Activated CD8-positive, alpha-beta memory T cell treated with anti-CD3 and anti-CD28 coated beads for 1 hour (primary cell): ENCODE measurements at regions not wholly inside any gene's neighbourhood (a gene's known extent, or its start where the extent isn't known, plus 50 kb on each side); places are given as distances from the start of the nearest gene placed in this dataset.
A peak's percentile ranks its signal among the peaks of the same experiment; 100 is the strongest.

ENCODE experiments used
- DNase-seq, 2 donors: peaks; one replicate each; pipeline ENCODE4 v3.0.0-alpha.2; 2020; ENCODE audit warnings: low read depth in 1 of 2; ENCODE audit errors: extremely low read depth in 1 of 2

DNA sequence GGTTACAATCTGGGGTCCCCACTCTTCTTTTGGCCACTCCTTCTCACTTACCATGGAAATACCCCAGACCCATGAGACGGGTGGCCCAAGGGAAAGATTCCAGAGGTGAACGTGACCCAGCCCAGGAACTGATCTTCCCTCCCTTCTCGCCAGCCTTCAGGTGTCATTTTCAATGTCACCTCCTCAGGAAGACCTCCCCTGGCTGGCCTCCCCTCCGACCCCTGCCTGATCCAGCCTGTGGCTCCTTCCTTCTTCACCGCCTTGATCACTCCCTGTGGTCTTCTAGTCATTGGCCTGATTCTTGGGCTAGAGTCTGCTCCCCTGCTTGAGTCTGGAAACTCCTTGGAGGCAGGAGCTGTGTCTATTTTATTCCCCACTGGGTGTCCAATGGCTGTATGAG is 146.1 kb downstream of the SMAD6 start:
- no peak for DNase-seq

DNA sequence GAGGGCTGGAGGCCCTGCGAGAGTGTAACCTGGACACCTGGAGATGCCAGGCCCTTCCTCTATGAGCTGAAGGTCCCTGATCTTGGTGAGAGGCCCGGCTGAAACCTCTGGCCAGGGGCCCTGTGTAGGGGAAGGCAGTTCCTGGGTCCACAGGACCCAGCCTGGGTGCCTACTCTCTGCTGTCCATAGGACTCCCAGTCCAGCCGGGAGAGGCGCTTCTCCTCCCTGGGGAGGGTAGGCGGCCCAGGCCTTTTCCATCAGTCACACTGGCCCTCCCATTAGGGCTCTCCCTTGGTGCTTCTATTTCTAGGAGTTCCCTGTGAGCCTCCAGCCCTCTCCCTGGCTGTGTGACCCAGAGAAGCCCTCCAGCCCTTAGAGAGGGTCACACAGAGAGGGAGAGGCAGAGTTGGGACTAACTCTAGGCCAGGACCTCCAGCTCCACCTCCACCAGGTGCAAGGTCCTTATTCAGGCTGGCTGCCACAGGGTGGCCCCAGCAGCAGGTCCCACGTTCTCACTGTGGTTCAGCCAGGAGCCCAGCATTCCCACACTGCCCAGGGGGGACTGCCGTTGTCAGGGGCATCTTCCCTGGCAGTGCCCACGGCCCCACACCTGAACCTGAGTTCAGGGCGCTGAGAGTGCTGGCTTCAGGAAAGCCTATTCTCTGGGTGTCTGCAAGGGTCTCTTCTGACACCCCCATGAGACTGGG is 146.8 kb downstream of the SMAD6 start:
- no peak for DNase-seq

DNA sequence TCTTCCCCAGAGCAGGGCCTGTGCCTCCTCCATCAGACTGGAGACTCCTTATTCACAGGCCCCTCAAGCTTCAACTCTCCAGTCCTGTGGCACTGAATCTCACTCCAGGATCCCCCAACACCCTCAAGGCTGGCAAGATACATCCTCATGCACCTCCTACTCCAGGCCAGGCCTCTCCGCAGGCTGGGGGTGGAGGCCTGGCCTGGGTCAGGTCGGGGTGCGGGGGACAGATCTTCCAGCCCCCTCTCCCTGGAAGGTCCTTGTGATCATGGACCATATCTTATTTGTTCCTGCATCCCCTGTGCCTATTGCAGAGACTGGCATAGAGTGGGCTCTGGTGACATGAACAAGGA is 147.3 kb downstream of the SMAD6 start:
- no peak for DNase-seq

DNA sequence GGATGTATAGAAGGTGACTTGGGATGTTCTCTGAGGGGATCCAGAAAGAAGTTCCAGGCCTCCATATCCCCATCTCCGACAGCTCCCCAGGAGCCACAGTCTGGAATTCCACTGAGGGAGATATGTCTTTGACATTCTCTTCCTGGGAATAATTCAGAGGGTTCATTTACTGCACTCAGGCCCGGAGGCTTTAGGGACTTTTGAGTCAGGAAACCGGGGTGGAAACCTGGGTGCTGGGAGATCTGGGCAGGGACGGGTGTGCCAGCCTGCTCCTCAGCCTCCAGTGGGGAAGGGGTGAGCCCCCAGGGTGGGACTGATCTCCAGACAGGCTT is 147.7 kb downstream of the SMAD6 start:
- DNase-seq = no peak

DNA sequence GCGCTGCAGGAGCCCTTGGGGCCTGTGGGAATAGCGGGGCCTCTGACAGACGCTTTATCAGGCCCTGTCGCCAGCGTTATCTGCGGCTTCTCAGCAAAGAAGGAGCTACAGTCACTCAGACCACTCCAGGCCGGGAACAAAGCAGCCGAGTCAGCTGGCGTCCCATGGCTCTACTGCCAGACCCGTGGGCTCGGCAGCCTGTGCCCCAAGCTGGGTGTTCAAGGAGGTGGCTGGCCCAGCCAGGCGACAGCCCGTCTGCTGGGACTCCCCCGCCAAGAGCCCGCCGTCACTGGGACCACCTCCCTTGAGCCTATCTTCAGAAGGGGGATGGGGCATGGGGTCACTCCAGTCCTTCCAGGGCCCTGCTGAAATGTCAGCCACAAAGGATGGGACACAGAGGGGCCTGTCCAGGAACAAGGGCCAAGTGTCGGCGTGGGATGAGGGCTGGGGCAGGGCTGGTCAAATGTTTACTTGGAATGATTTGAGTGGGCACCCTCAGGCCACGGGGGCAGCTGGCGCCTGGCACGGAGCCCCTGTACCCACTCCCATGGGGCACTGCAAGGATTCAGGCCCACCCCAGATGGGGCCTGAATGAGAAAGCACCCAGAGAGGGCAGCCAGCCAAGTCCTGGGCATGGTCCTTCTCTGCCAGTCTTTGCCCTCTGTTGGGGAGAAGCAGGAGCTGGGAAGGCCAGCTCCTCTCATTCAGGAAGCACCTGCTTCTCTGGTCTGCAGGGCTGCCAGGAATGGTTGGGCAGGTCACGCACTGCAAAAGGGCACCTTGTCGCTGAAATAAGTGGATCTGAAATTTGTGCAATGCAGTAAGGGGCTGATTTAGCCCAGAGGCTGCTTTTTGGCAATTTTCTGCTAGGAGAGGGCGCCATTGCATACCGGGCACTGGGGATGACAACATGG is 148.3 kb downstream of the SMAD6 start:
- DNase-seq = no peak

DNA sequence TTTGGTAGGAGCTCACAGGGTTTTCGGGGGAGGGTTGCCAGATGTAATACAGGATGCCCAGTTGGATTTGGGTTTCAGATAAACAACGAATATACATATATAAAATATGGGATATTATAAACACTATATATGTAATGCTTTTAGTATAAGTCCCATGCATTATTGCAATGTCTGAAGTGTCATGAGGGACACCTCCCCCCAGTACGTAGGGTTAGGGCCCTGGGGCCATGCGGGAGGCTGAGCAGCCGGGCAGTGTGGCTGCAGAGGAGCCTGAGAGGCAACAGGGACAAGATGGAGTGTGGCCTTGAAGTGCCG is 148.9 kb downstream of the SMAD6 start:
- DNase-seq = no peak

DNA sequence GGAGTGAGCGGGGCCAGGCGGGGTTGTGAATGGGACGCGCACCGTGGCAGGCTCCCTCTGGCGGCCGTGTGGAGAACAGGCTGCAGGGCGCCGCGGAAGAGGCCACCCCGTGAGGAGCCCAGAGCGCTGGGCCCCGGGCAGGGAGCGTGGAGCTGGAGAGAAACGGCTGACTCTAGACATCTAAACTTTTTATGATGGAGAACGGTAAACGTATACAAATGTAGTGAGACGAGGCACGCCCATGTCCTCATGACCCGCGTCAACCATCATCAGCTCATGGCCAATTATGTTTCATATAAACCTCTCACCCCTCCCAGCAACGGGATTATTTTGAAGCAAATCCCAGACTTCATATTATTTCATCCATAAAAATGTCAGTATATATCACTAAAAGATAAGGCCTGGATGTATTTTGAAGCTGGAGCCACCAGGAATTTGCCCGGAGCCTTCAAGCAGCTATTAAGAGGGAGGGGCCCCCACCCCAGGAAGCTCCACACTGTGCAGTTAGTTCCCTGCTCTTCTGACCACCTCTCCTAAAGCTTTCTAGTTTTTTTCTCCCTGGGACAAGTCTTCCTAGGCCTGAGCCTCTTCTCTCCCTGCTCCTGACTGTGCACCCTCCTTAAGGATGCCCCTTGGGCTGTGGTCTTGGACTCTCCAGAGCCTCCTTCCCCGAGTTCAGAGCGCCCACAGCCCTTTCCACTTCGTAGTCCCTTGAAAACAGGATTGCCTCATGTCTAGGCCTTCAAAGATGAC is 149.5 kb downstream of the SMAD6 start:
- peak in 1 of 2 donors; percentile 56 for DNase-seq

DNA sequence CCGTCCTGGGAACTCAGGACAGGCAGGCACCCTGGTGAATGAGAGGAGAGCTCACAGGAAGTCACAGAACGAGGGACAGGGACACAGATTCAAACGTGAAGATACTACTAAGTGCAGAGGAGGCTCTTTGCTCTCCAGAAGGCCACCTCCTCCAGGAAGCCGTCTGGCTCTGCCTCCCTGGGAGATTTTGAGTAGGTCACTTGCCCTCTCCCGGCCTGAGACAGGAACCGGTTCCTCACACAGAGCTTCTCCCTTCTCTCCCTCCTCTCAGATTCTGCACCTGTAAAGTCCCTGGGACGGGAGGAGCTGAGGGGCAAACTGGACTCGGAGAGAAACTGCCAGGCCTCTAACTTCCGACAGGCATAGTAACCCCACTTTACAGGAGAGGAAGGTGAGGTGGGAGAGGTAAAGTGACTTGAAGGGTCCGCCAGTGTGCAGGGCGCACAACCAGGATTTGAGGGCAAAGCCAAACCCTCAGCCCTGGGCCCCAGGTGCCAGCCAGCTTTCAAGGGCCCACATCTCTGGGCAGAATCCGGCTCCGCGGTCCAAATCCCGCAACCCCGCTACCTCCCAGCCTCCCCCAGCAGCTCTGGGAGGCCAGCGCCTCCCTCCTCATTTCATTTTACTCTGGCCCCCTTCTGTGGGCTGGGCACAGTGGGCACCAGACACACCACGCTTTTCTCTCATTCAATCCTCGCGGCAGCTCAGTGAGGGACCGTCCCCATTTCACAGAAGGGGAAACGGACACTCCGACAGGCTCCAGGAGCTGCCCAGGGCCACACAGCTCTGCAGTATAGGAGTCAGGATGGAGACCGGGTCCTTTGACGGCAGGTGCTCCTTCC is 150.2 kb downstream of the SMAD6 start:
- DNase-seq = no peak

DNA sequence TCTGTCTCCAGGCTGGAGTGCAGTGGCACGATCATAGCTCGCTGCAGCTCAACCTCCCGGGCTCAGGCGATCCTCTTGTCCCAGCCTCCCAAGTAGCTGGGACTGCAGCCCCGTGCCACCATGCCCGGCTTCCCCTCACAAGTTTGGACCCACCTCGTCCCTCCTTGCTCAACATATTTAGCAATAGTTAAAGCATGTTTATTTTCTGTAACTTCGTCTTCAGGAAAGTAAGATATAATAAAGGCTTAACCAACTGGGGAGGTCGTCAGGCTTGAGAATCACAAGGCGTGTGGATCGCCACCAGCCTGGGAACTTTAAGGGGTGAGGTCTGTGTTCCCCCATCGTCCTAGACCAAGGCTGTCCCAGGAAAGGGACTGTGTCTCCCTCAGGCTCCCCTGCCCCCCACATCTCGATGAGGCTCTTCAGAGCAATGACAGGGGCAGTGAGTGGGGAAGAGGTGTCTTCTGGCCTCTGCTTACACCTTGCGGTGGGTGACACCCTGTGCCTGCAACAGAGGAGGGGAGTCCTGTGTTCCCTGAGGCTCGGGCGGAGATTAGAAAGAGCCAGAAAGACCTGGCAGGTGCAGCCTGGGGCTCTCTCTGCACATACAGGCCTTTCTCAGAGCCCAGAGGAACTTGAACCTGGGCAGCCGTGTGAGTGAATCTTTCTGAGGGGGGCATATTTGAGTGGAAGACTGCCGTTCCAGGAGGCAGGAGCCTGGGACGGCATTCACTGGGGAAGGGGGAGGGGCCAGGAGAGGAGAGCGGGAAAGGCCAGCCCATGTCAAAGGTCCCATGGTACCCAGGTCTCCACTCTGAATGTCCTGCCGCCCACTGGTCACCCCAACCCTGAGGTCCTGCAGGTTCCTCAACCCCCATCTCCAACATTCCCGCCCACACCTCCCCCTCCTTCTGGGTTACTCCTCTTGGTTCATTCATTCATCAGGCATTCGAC is 152.3 kb downstream of the SMAD6 start:
- no peak for DNase-seq

DNA sequence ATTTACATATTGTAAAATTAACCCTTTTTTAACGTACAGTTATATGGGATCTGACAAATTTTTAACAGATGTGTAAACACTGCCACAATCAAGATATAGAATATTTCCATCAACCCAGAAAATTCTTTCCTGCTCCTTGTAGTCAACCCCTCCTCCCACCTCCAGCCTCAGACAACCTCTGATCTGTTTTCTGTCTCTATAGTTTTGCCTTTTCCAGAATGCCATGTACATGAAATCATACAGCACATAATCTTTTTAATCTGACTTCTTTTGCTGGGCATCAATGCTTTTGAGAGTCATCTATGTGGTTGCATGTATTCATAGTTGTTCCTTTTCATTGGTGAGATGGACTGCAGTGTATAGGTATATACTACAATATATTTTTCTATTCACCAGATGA is 153.0 kb downstream of the SMAD6 start:
- DNase-seq = no peak

DNA sequence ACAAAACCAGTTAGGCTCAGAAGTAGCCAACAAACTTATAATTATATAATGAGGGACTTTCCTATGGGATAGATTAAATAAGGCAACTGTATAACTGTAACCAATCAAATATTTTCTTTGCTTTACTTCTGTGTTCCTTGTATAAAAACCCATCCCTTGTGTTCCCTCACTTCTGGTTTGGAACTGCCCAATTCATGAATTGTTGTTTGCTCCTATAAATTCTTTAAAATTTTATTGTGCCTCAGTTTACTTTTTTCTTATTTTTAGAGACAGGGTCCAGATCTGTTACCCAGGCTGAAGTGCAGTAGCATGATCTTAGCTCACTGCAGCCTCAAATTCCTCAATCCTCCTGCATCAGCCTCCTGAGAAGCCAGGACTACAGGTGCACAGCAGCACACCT is 155.7 kb downstream of the SMAD6 start:
- DNase-seq = no peak

DNA sequence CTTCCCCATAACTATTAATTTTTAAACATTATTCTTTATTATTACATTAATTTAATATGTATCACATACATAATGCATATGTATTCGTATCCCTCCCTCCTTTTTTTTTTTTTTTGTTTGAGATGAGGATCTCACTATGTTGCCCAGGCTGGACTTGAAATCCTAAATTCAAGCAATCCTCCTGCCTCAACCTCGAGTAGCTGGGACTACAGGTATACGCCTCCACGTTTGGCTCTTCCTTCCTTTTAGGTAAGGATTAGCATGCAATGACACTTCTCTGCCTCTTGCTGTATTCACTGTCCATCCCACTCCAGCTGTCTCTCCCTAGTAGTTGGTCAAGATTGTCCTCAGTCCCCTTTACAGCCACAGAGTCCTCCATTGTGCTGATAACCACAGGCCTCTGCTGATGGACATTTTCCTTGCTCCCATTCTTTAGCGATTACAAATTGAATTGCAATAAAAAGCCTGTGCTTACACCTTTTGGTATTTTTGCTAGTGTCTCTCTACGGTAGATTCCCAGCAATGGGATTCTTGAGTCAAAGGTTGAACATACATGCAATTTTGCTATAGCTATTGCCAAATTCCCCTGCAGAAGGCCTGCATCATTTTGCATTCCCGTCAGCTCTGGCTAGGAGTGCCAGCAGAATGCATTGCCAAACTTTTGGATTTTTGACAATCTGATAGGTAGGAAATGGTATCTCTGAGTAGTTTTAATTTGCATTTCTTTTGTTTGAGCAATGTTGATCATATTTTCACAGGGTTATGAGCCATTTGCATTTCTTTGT is 156.6 kb downstream of the SMAD6 start:
- DNase-seq = no peak

DNA sequence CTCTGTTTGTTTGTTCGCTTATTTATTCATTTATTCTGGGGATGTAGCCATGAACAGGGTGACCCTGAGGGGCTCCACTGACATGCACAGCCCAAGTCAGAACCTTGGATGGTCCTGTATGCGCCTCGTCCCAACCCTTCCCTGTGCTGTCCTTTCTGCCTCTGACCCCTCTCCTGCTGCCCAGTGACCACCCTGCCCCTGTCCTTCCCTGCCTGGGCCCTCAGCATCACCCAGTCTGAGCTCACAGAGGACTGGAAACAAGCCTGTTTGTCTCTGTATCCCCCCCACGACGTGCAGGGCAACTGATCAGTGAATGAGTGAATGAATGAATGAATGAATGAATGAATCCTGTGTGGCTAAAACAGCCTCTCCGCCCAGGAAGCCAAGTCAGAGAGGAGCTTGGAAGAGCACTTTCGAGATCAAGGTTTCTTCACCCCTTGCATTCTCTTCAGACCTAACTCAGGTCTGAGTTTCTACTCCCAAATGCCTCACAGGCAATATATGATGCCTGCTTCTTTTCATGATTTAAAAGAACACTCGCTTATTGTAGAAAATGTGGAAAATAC is 157.7 kb downstream of the SMAD6 start:
- DNase-seq = no peak

DNA sequence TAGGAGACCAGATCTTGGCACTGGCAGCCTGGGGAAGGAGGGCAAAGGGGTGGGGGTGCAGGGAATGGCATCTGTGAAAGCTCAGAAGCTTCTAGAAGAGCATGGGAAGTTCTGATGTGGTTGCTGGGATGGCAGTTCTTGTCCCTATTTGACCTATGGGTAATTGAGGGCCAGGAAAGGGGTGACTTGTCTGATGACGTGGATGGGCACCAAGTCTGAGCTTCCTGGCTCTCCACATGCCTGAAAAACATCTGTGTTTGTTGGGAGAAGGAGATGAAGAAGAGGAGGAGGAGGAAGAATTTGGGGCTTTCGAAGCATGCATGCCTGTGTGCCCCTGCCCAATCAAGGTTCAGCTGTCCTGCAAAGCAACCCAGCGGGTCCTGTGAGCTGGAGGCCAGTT is 158.8 kb downstream of the SMAD6 start:
- no peak for DNase-seq

DNA sequence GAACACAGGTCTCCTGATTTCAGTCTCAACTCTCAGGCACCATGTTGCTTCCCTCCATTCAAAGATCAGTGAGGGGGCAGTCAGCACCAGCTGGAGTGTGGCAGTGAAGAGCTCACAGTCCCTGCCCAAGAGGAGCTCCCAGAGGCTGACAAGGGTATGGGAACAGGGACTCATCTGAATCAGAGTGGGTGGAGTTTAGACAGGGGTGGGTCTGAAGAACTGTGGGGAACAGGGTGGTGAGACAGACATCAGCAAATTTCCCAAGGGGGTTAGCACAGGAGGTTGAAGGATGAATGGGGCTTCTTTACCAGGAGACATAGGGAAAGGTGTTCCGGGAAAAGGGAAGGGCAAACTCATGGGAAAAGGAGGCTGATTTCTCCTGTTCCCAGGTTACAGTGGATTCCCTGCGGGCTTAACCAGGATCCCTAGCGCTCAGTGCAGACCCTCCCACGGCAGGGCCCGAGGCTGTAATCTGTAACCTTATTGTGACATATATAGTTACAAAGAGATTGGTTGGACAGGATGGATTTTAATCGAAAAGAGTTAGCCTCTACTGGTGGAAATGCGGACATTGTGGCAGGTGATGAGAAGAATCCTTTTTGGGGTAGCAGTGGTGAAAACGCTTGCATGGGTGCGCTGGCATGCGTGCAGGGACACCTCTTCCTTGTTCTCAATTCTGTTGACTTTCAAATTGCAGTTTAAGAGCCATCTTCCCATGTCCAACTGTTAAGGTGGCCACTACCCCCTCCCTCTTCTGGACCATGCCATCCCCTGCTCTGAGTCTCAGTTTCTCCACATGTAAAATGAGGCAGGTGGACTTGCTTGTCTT is 160.3 kb downstream of the SMAD6 start:
- DNase-seq = no peak

DNA sequence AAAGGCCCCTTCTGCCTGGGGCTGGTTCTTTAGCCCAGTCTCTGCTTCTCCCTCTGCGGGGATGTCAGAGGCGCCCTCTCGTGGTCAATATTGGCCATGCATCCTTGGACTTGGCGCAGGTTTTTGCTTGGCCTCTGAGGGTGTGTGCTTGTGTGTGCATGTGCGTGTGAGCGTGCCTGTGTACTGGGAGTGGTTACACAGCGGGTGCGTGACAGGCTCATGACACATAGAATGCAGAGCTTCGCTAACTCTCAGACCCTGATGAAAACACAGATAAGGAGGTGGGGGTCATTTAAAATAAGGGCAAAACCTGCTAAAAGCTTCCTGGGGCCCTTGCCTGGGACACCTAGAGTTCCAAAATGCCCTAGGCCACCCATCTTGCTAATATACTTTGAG is 160.9 kb downstream of the SMAD6 start:
- peak; percentile 22 to 49 for DNase-seq

DNA sequence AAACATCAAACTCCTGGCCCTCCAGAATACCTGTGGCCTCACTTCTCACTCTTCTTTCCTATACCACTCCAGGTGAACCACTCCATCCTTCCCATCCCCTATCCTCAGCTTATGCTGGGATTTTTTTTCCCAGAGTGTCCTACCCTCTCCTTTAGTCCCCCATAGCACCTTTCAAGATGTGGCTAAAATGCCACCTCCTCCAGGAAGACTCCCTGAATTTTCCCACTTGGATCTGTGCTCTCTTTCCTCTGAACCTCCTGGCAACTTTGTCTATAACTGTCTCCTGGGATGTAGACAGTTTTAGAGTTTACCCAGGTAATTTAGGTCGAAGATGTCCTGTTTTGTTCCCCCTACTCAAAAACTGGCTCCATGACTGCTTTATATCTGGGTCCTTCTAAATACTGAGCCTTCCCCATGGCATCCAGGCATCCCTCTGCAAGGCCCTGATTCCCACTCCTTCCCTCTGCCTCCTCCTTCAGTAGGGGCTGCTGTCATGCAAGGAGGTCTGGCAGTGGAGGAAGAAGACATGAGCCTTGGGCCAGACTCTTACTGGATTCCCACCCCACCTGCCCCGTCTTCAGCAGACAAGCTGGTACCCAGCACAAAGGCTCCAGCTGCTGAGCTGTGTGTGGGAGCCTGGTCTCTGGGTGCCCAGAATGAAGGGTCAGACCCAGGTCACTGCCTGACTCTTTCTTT is 161.5 kb downstream of the SMAD6 start:
- no peak for DNase-seq
